ENCODE measurements at regions not wholly inside any gene's neighbourhood (a gene's known extent, or its start where the extent isn't known, plus 50 kb on each side); places are given as distances from the start of the nearest gene placed in this dataset.
"Not testable (repeated sequence)": the region's sequence is repeated elsewhere in the genome, so short reads cannot be mapped to it uniquely, and the experiment has no call there.

- DNase-seq (no peak), ATAC-seq (ENCODE audit: poor library complexity) (no peak)
- intact Hi-C loops (cut with DNase I) = no loop called here
Observed at GRCh38 chr6:77332915-77333623, 130.2 kb downstream of the HTR1B start.

GRCh38 chr6:77326711-77327110 is 136.6 kb downstream of the HTR1B start:
- intact Hi-C loops (cut with DNase I) = no loop called here
- DNase-seq (no peak), ATAC-seq (ENCODE audit: poor library complexity) (no peak)

GRCh38 chr6:77326029-77326428 is 137.3 kb downstream of the HTR1B start:
- intact Hi-C loops (cut with DNase I) = no loop called here
- ATAC-seq (ENCODE audit: poor library complexity) = no peak

GRCh38 chr6:77324866-77325265 is 138.4 kb downstream of the HTR1B start:
- intact Hi-C loops (cut with DNase I) = no loop called here
- DNase-seq (no peak), ATAC-seq (ENCODE audit: poor library complexity) (peak; percentile 95)

More at GRCh38 chr6:77326029-77326428, 137.3 kb downstream of the HTR1B start:
- no peak for DNase-seq

- DNase-seq (no peak), ATAC-seq (ENCODE audit: poor library complexity) (no peak)
- intact Hi-C loops (cut with DNase I) = no loop called here
Observed at GRCh38 chr6:77322604-77323003, 140.7 kb downstream of the HTR1B start.

GRCh38 chr6:77318256-77318655 is 145.0 kb downstream of the HTR1B start:
- intact Hi-C loops (cut with DNase I) = no loop called here
- ATAC-seq (ENCODE audit: poor library complexity) (no peak), DNase-seq (no peak)

GRCh38 chr6:77313595-77313994 is 149.7 kb downstream of the HTR1B start:
- no peak for ATAC-seq (ENCODE audit: poor library complexity)
- DNase-seq = no peak
- intact Hi-C loops (cut with DNase I) = no loop called here

- DNase-seq (no peak), ATAC-seq (ENCODE audit: poor library complexity) (no peak)
- intact Hi-C loops (cut with DNase I) = no loop called here
Observed at GRCh38 chr6:77299931-77300330, 163.4 kb downstream of the HTR1B start.

GRCh38 chr6:77298283-77298682 is 165.0 kb downstream of the HTR1B start:
- DNase-seq = no peak
- intact Hi-C loops (cut with DNase I) = no loop called here

GRCh38 chr6:77292564-77293546 is 170.4 kb downstream of the HTR1B start:
- DNase-seq (no peak), ATAC-seq (ENCODE audit: poor library complexity) (no peak)
- intact Hi-C loops (cut with DNase I) = no loop called here

More at GRCh38 chr6:77298283-77298682, 165.0 kb downstream of the HTR1B start:
- ATAC-seq (ENCODE audit: poor library complexity) = no peak

GRCh38 chr6:77290798-77291197 is 172.5 kb downstream of the HTR1B start:
- intact Hi-C loops (cut with DNase I) = no loop called here
- no peak for ATAC-seq (ENCODE audit: poor library complexity)
- no peak for DNase-seq

- ATAC-seq (ENCODE audit: poor library complexity) (no peak), DNase-seq (no peak)
- intact Hi-C loops (cut with DNase I) = no loop called here
Observed at GRCh38 chr6:77286541-77286940, 176.8 kb downstream of the HTR1B start.

GRCh38 chr6:77273929-77274328 is 189.4 kb downstream of the HTR1B start:
- ATAC-seq (ENCODE audit: poor library complexity) (no peak), DNase-seq (no peak)
- intact Hi-C loops (cut with DNase I) = no loop called here

GRCh38 chr6:77264970-77265369 is 198.3 kb downstream of the HTR1B start:
- intact Hi-C loops (cut with DNase I) = no loop called here
- DNase-seq (no peak), ATAC-seq (ENCODE audit: poor library complexity) (no peak)

GRCh38 chr6:77263003-77263402 is 200.3 kb downstream of the HTR1B start:
- ATAC-seq (ENCODE audit: poor library complexity) = no peak
- DNase-seq = no peak
- intact Hi-C loops (cut with DNase I) = no loop called here

- DNase-seq = not testable (repeated sequence)
Observed at GRCh38 chr6:77251801-77252200, 211.5 kb downstream of the HTR1B start.

GRCh38 chr6:77249560-77249959 is 213.7 kb downstream of the HTR1B start:
- ATAC-seq (ENCODE audit: poor library complexity) (no peak), DNase-seq (no peak)
- intact Hi-C loops (cut with DNase I) = no loop called here

More at GRCh38 chr6:77251801-77252200, 211.5 kb downstream of the HTR1B start:
- intact Hi-C loops (cut with DNase I); ATAC-seq (ENCODE audit: poor library complexity): not testable (repeated sequence)

- DNase-seq (no peak), ATAC-seq (ENCODE audit: poor library complexity) (no peak)
- intact Hi-C loops (cut with DNase I) = no loop called here
Observed at GRCh38 chr6:77245026-77245425, 218.3 kb downstream of the HTR1B start.

- no peak for ATAC-seq (ENCODE audit: poor library complexity)
- DNase-seq = no peak
- intact Hi-C loops (cut with DNase I) = no loop called here
Observed at GRCh38 chr6:77231438-77232305, 231.6 kb downstream of the HTR1B start.

Data from Right ventricle myocardium superior (tissue), 1 donor.